BE2C (cell line): ENCODE measurements at regions not wholly inside any gene's neighbourhood (a gene's known extent, or its start where the extent isn't known, plus 50 kb on each side); places are given as distances from the start of the nearest gene placed in this dataset.

Experiments used
- DNase-seq: peaks from one replicate; pipeline ENCODE4 v3.0.0-alpha.2; 2020
- H3K27me3 ChIP-seq: fragments of 250-450 bp; sonication (Bioruptor Pico); 2 replicates; pipeline ENCODE4 v1.5.1; 2020; ENCODE audit warnings: mild to moderate bottlenecking
- H3K36me3 ChIP-seq: fragments of 250-450 bp; sonication (Bioruptor Pico); 2 replicates; pipeline ENCODE4 v1.5.1; 2020; ENCODE audit warnings: mild to moderate bottlenecking
- H3K4me1 ChIP-seq: fragments of 250-450 bp; sonication (Bioruptor Pico); 2 replicates; pipeline ENCODE4 v1.5.1; 2020
- H3K4me3 ChIP-seq: 2 replicates; pipeline ENCODE4 v1.5.1; 2011; ENCODE audit warnings: low read depth, low read length
- H3K9me3 ChIP-seq: fragments of 250-450 bp; sonication (Bioruptor Pico); 2 replicates; pipeline ENCODE4 v1.5.1; 2020
- CTCF ChIP-seq: IDR thresholded peaks from 2 replicates; pipeline ENCODE4 v1.5.1; 2012; ENCODE audit warnings: mild to moderate bottlenecking, low read depth, low read length

- Histone ChIP-seq H3K4me1 (no peaks in the 10 kb centered on the region), H3K27me3 (no peaks in the 10 kb centered on the region), H3K36me3 (no peaks in the 10 kb centered on the region), H3K4me3 (no peak overlapping the region), H3K9me3 (no peaks in the 10 kb centered on the region)
- DNase-seq = no peak
- TF ChIP-seq CTCF = no peak
These were observed 122.1 kb upstream of the SLC24A3 start for GRCh38 chr20:19090332-19090731.

- no peak for DNase-seq
- Histone ChIP-seq H3K4me3 (no peak overlapping the region), H3K9me3 (no peaks in the 10 kb centered on the region), H3K4me1 (no peaks in the 10 kb centered on the region), H3K36me3 (no peaks in the 10 kb centered on the region), H3K27me3 (no peaks in the 10 kb centered on the region)
- no peak for TF ChIP-seq CTCF
These were observed 117.4 kb upstream of the SLC24A3 start for GRCh38 chr20:19094959-19095541.

GRCh38 chr20:19095762-19096161 is 116.7 kb upstream of the SLC24A3 start:
- no peak; the same call in 1 of the 2 replicates for TF ChIP-seq CTCF
- no peaks in the 10 kb centered on the region for H3K36me3 ChIP-seq
- H3K4me1 ChIP-seq = no peaks in the 10 kb centered on the region
- no peaks in the 10 kb centered on the region for H3K27me3 ChIP-seq
- no peak overlapping the region for H3K4me3 ChIP-seq
- H3K9me3 ChIP-seq = no peaks in the 10 kb centered on the region
- DNase-seq = no peak

GRCh38 chr20:19096843-19097242 is 115.6 kb upstream of the SLC24A3 start:
- Histone ChIP-seq H3K4me3 (no peak overlapping the region), H3K36me3 (no peaks in the 10 kb centered on the region), H3K27me3 (no peaks in the 10 kb centered on the region), H3K9me3 (no peaks in the 10 kb centered on the region), H3K4me1 (no peaks in the 10 kb centered on the region)
- no peak for TF ChIP-seq CTCF
- DNase-seq = no peak

- Histone ChIP-seq H3K4me3 (no peak overlapping the region), H3K36me3 (no peaks in the 10 kb centered on the region), H3K9me3 (no peaks in the 10 kb centered on the region), H3K4me1 (no peaks in the 10 kb centered on the region), H3K27me3 (no peaks in the 10 kb centered on the region)
- no peak for TF ChIP-seq CTCF
- DNase-seq = no peak
These were observed 114.3 kb upstream of the SLC24A3 start for GRCh38 chr20:19098117-19098516.

GRCh38 chr20:19098806-19099578 is 113.5 kb upstream of the SLC24A3 start:
- no peak for TF ChIP-seq CTCF
- Histone ChIP-seq H3K27me3 (no peaks in the 10 kb centered on the region), H3K9me3 (no peaks in the 10 kb centered on the region), H3K36me3 (no peaks in the 10 kb centered on the region), H3K4me3 (no peak overlapping the region), H3K4me1 (no peaks in the 10 kb centered on the region)
- no peak for DNase-seq
